HG02642 (cell line): ENCODE measurements at regions not wholly inside any gene's neighbourhood (a gene's known extent, or its start where the extent isn't known, plus 50 kb on each side); places are given as distances from the start of the nearest gene placed in this dataset.
"Not testable (repeated sequence)": the region's sequence is repeated elsewhere in the genome, so short reads cannot be mapped to it uniquely, and the experiment has no call there.

Experiments used
- ATAC-seq: cut with Tn5 transposase; IDR thresholded peaks from one replicate; pipeline ENCODE4 v1.9.1; 2021; ENCODE audit warnings: mild to moderate bottlenecking; ENCODE audit not compliant: unreplicated experiment, poor library complexity

DNA sequence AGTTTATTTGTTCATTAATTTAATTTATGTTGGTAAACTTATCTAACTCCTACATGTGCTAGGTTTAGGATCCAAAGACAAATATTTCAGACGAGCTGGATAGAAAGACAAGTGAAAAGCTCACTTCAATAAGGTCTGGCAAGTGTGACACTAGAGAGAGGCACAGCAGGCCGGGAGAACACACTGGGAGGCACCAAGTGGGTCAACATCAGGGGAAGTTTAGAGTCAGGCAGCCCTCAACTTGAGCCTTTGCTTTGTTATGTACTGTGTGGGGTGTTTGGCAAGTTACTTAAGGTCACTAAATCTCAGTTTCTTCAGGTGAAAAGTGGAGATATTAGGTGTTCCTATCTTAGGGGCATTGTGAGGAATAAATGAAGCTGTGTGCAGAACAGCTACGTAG is 214.4 kb downstream of the PCSK1 start:
- no peak for ATAC-seq

DNA sequence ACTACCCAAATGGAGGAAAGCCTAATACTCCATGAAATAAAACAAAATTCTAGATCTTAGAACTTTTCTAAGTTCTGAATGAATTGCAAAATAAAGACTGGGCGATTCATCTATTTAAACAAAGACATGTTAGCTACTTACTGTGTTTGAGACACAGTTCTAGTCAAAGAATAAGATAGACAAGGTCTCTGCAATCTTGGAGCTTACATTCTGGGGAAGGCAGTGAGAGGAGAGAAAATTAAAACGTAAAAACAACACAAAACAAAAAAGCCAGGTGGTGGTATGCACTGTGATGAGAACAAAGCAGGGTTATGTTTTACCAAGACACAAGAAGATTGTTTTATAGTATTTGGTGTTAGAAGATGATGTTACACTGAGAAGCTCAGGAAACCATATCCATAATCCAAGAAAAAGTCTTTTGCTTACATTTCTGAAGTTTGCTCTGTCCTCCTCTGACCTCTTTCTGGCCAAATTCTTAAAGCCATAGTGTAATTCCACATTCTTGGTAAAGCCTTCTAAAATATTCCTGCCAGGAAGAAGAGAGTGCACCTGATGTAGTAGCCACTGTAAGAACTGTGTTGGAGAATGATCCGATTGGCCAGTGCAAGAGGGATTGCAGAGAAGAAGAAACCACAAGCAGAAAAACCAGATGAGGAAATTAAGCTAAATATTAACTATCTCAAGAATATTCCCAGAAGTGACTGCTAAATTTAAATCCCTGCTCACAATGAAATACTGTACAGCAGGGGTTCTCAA is 218.4 kb downstream of the PCSK1 start:
- no peak for ATAC-seq

GRCh38 chr5:96209829-96210228 is 223.2 kb downstream of the PCSK1 start:
- no peak for ATAC-seq

- no peak for ATAC-seq
Observed at GRCh38 chr5:96207420-96207819, 225.6 kb downstream of the PCSK1 start.

DNA sequence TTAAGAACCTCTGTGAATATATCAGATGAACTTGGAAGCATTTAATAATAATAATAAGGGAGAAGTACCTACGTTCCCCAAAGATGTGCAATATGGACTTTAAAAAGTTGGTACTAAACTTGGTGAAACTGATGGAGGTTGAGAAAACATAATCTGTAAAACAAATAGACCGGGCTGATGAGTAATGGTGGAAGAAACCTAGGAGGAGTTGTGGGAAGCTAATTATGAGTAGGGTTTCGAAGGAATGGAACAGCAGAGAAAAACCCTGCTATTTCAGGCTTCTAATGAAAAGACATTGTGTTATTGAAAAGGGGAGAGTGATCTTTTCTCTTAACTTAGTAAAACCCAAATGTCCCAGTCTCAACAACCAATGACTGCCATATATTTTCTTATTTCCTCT is 229.3 kb downstream of the PCSK1 start:
- no peak for ATAC-seq

- no peak for ATAC-seq
Observed at GRCh38 chr5:96201503-96201902, 231.5 kb downstream of the PCSK1 start.

DNA sequence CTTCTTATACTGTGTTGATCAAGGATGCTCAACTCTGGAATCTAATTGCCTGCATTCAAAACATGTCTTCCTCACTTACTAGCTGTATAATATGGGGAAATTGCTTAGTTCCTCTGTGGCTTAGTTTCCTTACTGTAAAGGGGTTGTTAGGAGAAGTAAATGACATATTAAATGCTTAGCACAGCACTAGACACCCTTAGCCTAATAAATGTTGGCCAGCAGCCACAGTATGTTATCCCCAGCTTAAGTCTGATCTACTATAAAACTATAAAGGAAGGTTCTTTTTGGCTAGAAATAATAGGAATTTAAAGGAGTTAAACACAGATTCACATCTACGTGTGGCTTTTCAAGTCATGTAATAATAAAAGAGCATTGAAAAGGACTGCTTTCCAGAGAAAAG is 232.4 kb downstream of the PCSK1 start:
- ATAC-seq = no peak

- ATAC-seq = no peak
Observed at GRCh38 chr5:96199713-96200183, 233.3 kb downstream of the PCSK1 start.

DNA sequence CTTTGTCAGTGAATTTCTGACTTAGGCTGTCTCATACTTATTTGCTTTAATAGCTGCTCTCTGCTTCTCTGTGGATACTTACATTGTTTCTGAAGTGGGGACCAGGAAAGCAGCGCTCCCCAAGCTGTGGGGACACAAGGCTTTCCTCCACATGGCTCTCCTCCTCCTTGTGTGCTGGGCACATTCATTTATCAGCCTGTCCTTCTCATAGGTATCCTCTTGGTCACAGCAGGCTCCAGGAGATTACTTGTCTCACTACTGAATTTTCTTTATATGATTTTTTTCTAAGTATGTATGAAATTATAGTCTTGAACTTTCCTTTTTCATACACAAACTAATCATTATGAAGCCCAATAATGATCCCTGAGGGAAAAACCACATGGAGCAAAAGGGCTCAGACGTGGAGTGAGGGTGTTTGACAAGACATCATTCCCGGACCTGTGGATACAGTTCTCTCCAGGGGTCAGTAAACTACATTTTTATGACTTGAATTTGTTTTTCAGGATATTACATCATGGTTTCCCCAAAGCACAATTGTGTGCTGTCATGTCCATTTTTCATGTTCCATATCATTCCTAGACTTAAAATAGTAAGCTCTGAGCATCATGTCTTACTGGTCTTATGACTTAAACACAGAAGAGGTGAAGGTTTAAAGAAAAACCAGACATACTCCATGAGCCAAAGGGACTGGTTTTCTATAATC is 234.5 kb downstream of the PCSK1 start:
- ATAC-seq = no peak

DNA sequence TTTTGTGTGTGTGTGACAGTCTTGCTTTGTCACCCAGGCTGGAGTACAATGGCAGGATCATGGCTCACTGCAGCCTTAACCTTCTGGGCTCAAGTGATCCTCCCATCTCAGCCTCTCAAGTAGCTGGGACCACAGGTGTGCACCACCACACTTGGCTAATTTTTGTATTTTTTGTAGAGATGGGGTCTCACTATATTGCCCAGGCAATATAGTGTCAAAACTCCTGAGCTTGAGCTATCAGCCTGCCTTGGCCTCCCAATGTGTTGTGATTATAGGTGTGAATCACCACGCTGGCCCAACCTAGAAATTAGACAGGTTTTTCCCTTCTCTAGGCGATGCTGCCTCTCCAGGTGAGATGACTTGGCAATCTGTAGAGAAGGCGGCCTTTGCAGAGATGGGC is 235.3 kb downstream of the PCSK1 start:
- ATAC-seq = not testable (repeated sequence)

DNA sequence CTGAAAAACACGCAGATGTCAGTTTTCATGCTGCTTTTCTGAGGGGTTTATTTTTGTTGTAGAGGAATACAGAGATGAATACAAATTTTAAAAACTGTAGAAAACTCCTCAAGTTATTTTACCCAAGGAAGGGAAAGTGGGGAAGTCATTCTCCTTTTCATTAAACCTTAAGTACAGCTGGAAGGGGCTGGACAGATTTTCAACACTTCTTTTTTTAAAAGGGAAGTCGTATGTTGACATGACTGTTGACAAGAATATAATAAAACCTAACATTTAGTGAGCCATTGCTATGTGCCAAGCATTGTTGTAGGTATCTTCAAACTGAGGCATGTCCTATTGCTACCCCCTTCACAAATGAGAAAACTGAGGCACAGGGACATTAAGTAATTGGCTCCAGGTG is 235.7 kb upstream of the ELL2 start:
- ATAC-seq = no peak

- no peak for ATAC-seq
Observed at GRCh38 chr5:96196890-96197289, 235.2 kb upstream of the ELL2 start.

DNA sequence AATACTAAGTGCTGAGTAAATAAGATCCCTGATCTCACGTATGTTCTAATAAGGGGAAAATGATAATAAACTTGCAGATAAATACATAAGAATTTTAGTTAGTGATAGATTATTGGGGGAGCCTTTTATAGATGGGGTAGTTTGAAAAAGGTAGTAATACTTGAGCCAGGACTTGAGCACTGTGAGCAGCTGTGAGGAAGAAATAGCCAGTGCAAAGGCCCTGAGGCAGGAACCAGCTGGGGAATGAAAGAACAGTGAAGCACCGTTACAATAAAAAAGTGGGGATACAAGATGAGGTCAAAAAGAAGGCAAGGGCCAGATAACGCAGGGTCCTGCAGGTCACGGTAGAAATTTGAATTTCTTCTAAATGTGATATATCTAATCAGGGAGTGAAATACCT is 234.8 kb upstream of the ELL2 start:
- ATAC-seq = no peak

DNA sequence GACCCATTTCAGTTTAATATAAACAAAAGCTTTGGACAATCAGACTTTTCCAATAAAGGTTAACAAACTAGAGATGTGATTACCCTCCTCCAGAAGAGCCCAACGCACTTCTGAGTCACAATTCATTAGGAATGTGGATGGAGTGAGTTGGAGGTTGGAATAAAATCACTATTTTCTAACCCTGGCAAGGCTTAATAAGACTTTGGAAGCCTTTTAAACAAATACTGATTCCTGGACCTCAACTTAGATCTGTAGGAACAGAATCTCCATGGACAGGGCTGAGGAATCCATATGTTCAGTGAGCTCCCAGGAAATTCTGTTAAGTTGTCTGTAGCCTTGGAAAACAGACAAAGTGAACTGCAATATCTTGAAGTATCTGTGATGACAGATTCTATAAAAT is 233.5 kb upstream of the ELL2 start:
- ATAC-seq = no peak

DNA sequence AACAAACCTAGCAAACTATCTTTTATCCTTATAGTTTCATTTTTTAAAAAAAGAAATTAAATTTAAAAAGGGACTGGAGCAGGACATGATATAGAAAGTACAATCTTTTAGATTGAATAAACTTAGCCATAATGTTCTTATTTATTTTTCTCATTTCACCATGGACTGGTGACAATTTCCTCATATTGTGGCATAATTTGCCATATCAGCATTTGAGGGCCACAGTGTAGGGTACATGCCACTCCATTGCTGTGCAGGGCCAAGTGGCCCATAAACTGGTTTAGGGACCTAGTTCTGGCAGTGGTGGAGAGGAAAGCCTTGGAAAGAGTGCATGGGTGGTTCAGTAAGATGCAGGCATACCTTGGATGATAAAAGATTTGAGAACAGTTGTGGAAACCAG is 232.9 kb upstream of the ELL2 start:
- ATAC-seq = no peak

DNA sequence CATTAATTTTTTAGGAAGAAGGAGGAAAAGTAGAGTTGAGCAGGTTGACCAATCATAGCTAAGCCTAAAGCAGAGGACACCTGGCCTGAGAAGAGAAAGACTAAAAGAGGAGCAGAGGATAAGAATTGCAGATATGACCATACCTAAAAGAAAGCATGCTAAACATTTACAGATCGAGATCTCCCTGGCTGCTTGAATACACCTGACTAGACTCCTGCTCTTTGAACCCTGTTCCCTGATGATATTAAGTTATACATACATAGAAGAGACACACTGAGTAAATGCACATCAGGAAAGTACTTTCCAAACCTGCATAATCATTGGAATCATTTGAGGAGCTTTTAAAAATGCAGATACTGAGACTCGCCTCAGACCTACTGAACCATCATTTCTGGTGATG is 232.3 kb upstream of the ELL2 start:
- ATAC-seq = no peak

- no peak for ATAC-seq
Observed at GRCh38 chr5:96189987-96190386, 228.3 kb upstream of the ELL2 start.

GRCh38 chr5:96189028-96189826 is 227.6 kb upstream of the ELL2 start:
- no peak for ATAC-seq

GRCh38 chr5:96187309-96188027 is 225.8 kb upstream of the ELL2 start:
- ATAC-seq = no peak

- not testable (repeated sequence) for ATAC-seq
Observed at GRCh38 chr5:96184510-96184909, 222.9 kb upstream of the ELL2 start.
